ENCODE measurements at regions not wholly inside any gene's neighbourhood (a gene's known extent, or its start where the extent isn't known, plus 50 kb on each side); places are given as distances from the start of the nearest gene placed in this dataset.

GRCh38 chr20:20959031-20959755 lies 147.0 kb downstream of the LINC00237 start:
- TF ChIP-seq, protein P1, sequence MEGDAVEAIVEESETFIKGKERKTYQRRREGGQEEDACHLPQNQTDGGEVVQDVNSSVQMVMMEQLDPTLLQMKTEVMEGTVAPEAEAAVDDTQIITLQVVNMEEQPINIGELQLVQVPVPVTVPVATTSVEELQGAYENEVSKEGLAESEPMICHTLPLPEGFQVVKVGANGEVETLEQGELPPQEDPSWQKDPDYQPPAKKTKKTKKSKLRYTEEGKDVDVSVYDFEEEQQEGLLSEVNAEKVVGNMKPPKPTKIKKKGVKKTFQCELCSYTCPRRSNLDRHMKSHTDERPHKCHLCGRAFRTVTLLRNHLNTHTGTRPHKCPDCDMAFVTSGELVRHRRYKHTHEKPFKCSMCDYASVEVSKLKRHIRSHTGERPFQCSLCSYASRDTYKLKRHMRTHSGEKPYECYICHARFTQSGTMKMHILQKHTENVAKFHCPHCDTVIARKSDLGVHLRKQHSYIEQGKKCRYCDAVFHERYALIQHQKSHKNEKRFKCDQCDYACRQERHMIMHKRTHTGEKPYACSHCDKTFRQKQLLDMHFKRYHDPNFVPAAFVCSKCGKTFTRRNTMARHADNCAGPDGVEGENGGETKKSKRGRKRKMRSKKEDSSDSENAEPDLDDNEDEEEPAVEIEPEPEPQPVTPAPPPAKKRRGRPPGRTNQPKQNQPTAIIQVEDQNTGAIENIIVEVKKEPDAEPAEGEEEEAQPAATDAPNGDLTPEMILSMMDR (IDR thresholded peaks at IDR 0.05; ENCODE audit: insufficient read depth, low read depth, low read length, missing control alignments) = no peak
- no peak for DNase-seq (ENCODE audit: low read depth)
- no peak overlapping the region for H3K4me3 ChIP-seq (ENCODE audit: low read length)

DNA sequence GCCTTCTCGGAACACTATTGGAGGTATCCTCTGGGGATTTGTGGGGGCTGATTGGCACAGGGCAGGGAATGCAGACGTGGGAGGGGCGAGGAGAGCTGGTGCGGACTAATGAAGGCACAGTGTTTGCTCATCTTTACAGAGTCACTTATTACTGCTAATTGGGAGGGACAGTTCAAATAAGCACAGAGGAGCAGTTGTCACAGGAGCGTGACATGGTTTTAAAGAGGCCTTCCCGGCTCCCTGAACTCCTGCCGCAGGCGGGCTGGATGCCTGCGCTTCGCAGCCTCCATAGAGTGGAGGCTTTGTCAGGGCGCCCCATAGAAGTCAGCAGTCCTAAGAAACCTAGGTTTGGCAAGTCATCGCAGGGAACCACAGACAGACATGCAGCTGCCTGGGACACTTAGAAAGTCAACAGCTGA lies 149.6 kb downstream of the LINC00237 start:
- no peak for DNase-seq (ENCODE audit: low read depth)
- no peak overlapping the region for H3K4me3 ChIP-seq (ENCODE audit: low read length)
- TF ChIP-seq, protein P1 (IDR thresholded peaks at IDR 0.05; ENCODE audit: insufficient read depth, low read depth, low read length, missing control alignments) = no peak

DNA sequence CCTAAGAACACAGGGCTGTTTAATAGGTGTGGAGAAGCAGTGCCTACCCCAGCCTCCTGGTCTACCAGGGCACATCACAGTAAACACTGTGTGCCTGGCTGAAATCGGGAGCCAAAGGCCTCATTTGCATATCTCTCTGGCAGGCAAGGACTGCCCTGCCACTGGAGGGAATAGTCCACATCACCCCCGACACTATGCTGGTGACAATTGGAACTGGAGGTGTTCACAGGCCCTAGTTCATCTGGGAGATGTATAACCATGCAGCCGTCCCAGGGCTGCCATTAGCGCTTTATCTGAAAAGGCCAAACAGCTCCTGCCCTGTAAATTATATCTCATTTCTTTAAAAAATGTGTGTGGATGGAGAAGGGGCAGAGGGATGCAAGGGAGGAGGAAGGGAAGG lies 150.3 kb downstream of the LINC00237 start:
- DNase-seq (ENCODE audit: low read depth) = no peak
- H3K4me3 ChIP-seq (ENCODE audit: low read length) = no peak overlapping the region
- TF ChIP-seq, protein P1 (IDR thresholded peaks at IDR 0.05; ENCODE audit: insufficient read depth, low read depth, low read length, missing control alignments) = no peak

GRCh38 chr20:20953738-20954618 lies 152.2 kb downstream of the LINC00237 start:
- no peak for DNase-seq (ENCODE audit: low read depth)
- TF ChIP-seq, protein P1 (IDR thresholded peaks at IDR 0.05; ENCODE audit: insufficient read depth, low read depth, low read length, missing control alignments) = no peak
- H3K4me3 ChIP-seq (ENCODE audit: low read length) = no peak overlapping the region

GRCh38 chr20:20950620-20951019 lies 155.5 kb downstream of the LINC00237 start:
- TF ChIP-seq, protein P1 (IDR thresholded peaks at IDR 0.05; ENCODE audit: insufficient read depth, low read depth, low read length, missing control alignments) = no peak
- H3K4me3 ChIP-seq (ENCODE audit: low read length) = no peak overlapping the region
- DNase-seq (ENCODE audit: low read depth) = no peak

GRCh38 chr20:20946122-20946759 lies 159.9 kb downstream of the LINC00237 start:
- no peak overlapping the region for H3K4me3 ChIP-seq (ENCODE audit: low read length)
- TF ChIP-seq, protein P1 (IDR thresholded peaks at IDR 0.05; ENCODE audit: insufficient read depth, low read depth, low read length, missing control alignments) = no peak
- peak; percentile 1 for DNase-seq (ENCODE audit: low read depth)
